Mesendoderm (in vitro differentiated cells): ENCODE measurements at regions not wholly inside any gene's neighbourhood (a gene's known extent, or its start where the extent isn't known, plus 50 kb on each side); places are given as distances from the start of the nearest gene placed in this dataset.
A peak's percentile ranks its signal among the peaks of the same experiment; 100 is the strongest.

Experiments
- DNase-seq: peaks from one replicate; pipeline ENCODE4 v3.0.0; 2013
- H2AK5ac ChIP-seq: 2 replicates; pipeline ENCODE4 v1.6.1; 2013; ENCODE audit warnings: low read length, inconsistent platforms
- H2BK120ac ChIP-seq: 2 replicates; pipeline ENCODE4 v1.6.1; 2013; ENCODE audit warnings: low read depth, mild to moderate bottlenecking, low read length, moderate library complexity, mixed read lengths
- H2BK15ac ChIP-seq: replicated peaks from 2 replicates; pipeline ENCODE4 v1.6.1; 2013; ENCODE audit warnings: low read depth, mild to moderate bottlenecking, moderate library complexity
- H2BK5ac ChIP-seq: 2 replicates; pipeline ENCODE4 v1.6.1; 2013; ENCODE audit warnings: low read length, inconsistent platforms
- H3K18ac ChIP-seq: 2 replicates; pipeline ENCODE4 v1.6.1; 2013; ENCODE audit warnings: mild to moderate bottlenecking, low read length, mixed read lengths
- H3K23ac ChIP-seq: one replicate; pipeline ENCODE4 v1.6.1; 2013; ENCODE audit warnings: low read length
- H3K27ac ChIP-seq: 2 replicates; pipeline ENCODE4 v1.5.1; 2013; ENCODE audit warnings: low read depth, mild to moderate bottlenecking, inconsistent platforms, low read length, moderate library complexity
- H3K27me3 ChIP-seq: 2 replicates; pipeline ENCODE4 v1.6.1; 2013; ENCODE audit warnings: low read length, control low read depth, mild to moderate bottlenecking, inconsistent platforms; ENCODE audit not compliant: insufficient read depth, poor library complexity
- H3K36me3 ChIP-seq: 2 replicates; pipeline ENCODE4 v1.6.1; 2013; ENCODE audit warnings: low read length, inconsistent platforms; ENCODE audit not compliant: control insufficient read depth, insufficient read depth
- H3K4ac ChIP-seq: one replicate; pipeline ENCODE4 v1.6.1; 2013; ENCODE audit warnings: low read depth, mild to moderate bottlenecking, low read length, moderate library complexity
- H3K4me1 ChIP-seq: 2 replicates; pipeline ENCODE4 v1.6.1; 2013; ENCODE audit warnings: low read depth, low read length, inconsistent platforms; ENCODE audit not compliant: control insufficient read depth
- H3K4me2 ChIP-seq: 2 replicates; pipeline ENCODE4 v1.6.1; 2013; ENCODE audit warnings: low read length
- H3K4me3 ChIP-seq: 2 replicates; pipeline ENCODE4 v1.5.1; 2013; ENCODE audit warnings: mild to moderate bottlenecking, low read length
- H3K56ac ChIP-seq: one replicate; pipeline ENCODE4 v1.6.1; 2013; ENCODE audit warnings: low read length
- H3K79me1 ChIP-seq: 2 replicates; pipeline ENCODE4 v1.6.1; 2013; ENCODE audit warnings: low read length, inconsistent platforms
- H3K79me2 ChIP-seq: 2 replicates; pipeline ENCODE4 v1.6.1; 2013; ENCODE audit warnings: mild to moderate bottlenecking, low read length; ENCODE audit not compliant: control insufficient read depth, insufficient read depth
- H3K9ac ChIP-seq: 2 replicates; pipeline ENCODE4 v1.6.1; 2013; ENCODE audit warnings: low read length, inconsistent platforms
- H4K5ac ChIP-seq: one replicate; pipeline ENCODE4 v1.6.1; 2013; ENCODE audit warnings: low read length
- H4K8ac ChIP-seq: one replicate; pipeline ENCODE4 v1.6.1; 2013; ENCODE audit warnings: low read depth, mild to moderate bottlenecking, control low read depth, low read length, moderate library complexity
- WGBS: extraction: QIAGEN DNeasy Blood & Tissue Kit; methylation state at CpG from one replicate; pipeline ENCODE4 v1.1.7; 2013; ENCODE audit warnings: low lambda C conversion rate, missing lambda C conversion rate; ENCODE audit not compliant: insufficient coverage; ENCODE audit errors: extremely low coverage; 5-methylcytosine and 5-hydroxymethylcytosine counted together

DNA sequence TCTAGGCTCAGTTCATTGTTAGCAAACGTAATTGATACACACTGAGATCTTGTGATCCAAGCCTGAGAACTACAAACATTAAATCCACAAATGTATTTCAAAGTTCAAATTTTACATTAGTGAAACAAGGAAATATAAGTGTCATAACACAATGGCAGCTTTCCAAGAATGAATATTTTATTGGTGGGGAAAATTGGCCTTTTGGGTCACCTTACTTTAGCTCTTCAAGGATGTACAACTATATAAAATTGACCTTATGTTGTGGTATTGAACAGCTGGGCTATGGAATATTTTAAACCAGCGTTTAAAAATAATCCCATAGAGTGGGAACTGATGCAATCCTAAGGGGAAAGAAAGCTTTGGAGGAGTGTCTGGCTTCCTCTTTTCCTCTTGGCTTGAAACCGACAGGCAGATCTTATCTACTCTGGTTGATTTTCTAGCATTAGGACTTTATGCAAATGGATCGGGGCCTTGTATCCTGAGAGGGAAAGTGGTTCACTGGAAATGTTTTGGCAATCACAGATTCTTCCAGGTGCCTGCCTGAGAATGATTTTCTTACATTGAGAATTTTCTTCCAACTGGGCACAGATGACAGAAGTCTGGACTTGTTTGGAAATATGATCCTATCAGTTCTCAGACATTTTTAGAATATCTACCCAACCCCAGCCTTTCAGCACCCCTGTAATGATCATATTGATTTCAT is 184.8 kb upstream of the ECI2 start:
- Histone ChIP-seq H3K4ac (no peak overlapping the region), H3K4me2 (no peak overlapping the region), H3K27me3 (no peaks in the 10 kb centered on the region)

DNA sequence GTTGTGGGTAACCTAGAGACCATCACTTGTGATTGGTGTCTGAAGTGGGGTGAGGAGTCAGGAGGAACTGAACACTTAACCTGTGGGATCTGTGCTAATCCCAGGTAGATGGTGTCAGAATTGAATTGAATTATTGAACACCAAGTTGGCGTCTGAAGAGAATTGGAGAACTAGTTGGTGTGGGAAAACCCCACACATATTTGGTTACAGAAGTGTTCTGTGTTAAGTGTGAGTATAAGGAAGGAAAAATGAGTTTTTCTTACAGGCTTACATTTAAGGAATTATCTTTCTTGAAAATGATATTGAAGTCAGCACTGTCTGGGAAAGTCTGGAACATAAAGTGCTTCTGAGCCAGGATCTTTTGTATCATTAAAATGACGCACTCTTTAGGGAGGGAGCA is 182.9 kb upstream of the ECI2 start:
- H3K18ac ChIP-seq: no peak overlapping the region
- no peak overlapping the region for H2AK5ac ChIP-seq
- H3K27ac ChIP-seq: no peak overlapping the region
- no peaks in the 10 kb centered on the region for H3K79me2 ChIP-seq
- no peak overlapping the region for H3K23ac ChIP-seq
- DNase-seq: no peak
- H4K8ac ChIP-seq: no peak overlapping the region
- no peak overlapping the region for H2BK15ac ChIP-seq
- no peak overlapping the region for H3K4ac ChIP-seq
- WGBS: no CpG with 5 or more reads among the region's 2 CpGs
- H3K4me1 ChIP-seq: no peaks in the 10 kb centered on the region
- H3K56ac ChIP-seq: no peak overlapping the region
- H3K27me3 ChIP-seq: no peaks in the 10 kb centered on the region
- H2BK5ac ChIP-seq: no peak overlapping the region
- H4K5ac ChIP-seq: no peak overlapping the region
- H3K4me3 ChIP-seq: no peak overlapping the region
- H3K4me2 ChIP-seq: no peak overlapping the region
- H3K9ac ChIP-seq: no peak overlapping the region
- H3K36me3 ChIP-seq: no peaks in the 10 kb centered on the region
- no peak overlapping the region for H2BK120ac ChIP-seq
- no peaks in the 10 kb centered on the region for H3K79me1 ChIP-seq

More for the DNA sequence above, 184.8 kb upstream of the ECI2 start:
- no CpG with 5 or more reads among the region's 4 CpGs for WGBS
- no peak overlapping the region for H3K4me3 ChIP-seq
- H2BK120ac ChIP-seq: no peak overlapping the region
- no peak overlapping the region for H3K23ac ChIP-seq
- no peak overlapping the region for H3K18ac ChIP-seq
- no peaks in the 10 kb centered on the region for H3K79me2 ChIP-seq
- no peak overlapping the region for H4K5ac ChIP-seq
- DNase-seq: peak; percentile 80
- no peak overlapping the region for H2BK15ac ChIP-seq
- H2AK5ac ChIP-seq: no peak overlapping the region
- H3K36me3 ChIP-seq: no peaks in the 10 kb centered on the region
- no peak overlapping the region for H3K9ac ChIP-seq
- H3K27ac ChIP-seq: no peak overlapping the region
- H3K79me1 ChIP-seq: no peaks in the 10 kb centered on the region
- H3K56ac ChIP-seq: no peak overlapping the region
- H3K4me1 ChIP-seq: no peaks in the 10 kb centered on the region
- no peak overlapping the region for H4K8ac ChIP-seq
- H2BK5ac ChIP-seq: no peak overlapping the region

DNA sequence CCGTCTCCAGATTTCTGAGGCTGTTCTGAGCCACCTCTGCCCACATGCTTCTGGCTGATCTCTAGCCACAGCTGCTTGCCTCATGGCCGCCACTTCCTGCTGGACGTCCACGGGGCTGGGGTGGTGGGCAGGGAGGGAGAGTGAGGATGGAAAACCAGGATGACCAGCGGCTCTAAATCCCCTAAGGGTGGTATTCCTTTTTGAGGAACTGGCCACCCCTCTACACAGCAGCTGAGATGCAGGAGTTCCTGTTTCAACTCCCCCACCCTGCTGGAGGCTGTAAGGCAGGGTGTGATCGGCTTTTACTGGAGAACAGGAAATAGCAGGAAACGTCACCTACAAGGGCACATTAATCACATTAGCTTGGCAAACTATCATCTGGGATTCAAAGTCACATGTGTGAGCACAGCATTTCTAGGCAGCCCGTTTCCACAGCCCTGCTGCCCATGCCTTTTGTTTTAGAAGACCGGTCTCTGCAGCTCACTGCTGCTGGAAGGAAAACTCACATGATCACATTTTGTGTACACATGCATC is 181.6 kb upstream of the ECI2 start:
- H3K79me2 ChIP-seq: no peaks in the 10 kb centered on the region
- no peaks in the 10 kb centered on the region for H3K27me3 ChIP-seq
- H3K27ac ChIP-seq: no peak overlapping the region
- peak; percentile 60 for DNase-seq
- WGBS: no CpG with 5 or more reads among the region's 9 CpGs
- H3K4me2 ChIP-seq: no peak overlapping the region
- no peaks in the 10 kb centered on the region for H3K4me1 ChIP-seq
- H3K18ac ChIP-seq: no peak overlapping the region
- H3K23ac ChIP-seq: no peak overlapping the region
- H4K8ac ChIP-seq: no peak overlapping the region
- no peak overlapping the region for H3K4me3 ChIP-seq
- no peak overlapping the region for H3K9ac ChIP-seq
- H2BK5ac ChIP-seq: no peak overlapping the region
- H3K36me3 ChIP-seq: no peaks in the 10 kb centered on the region
- H3K4ac ChIP-seq: no peak overlapping the region
- H2AK5ac ChIP-seq: no peak overlapping the region
- no peak overlapping the region for H2BK120ac ChIP-seq
- no peaks in the 10 kb centered on the region for H3K79me1 ChIP-seq
- H3K56ac ChIP-seq: peak overlapping the region; percentile 28
- no peak overlapping the region for H4K5ac ChIP-seq
- H2BK15ac ChIP-seq: no peak overlapping the region

DNA sequence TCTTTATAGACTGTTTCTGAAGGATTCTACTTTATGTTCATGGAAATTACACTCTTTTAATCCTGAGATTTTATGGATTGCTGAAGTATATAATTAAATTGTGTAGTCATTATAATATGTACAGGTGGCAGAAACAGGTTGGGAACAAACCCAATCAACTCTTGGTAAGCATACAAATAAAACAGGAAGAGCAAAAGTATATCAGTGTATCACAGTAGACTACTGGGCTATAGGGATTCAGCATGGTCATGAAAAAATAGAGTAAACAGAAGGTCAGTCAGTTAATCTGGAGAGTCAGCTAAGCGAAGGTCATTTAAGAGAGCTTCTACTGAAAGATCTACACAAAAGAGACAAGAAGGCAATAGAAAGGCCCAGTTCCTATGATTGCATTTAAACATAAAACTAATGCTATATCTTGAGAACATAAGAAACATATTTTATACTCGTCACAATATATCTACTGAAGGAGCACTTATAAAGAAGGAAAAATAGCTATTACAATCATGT is 178.9 kb upstream of the ECI2 start:
- no peak overlapping the region for H4K5ac ChIP-seq
- no peak overlapping the region for H3K27ac ChIP-seq
- no CpG with 5 or more reads among the region's 2 CpGs for WGBS

DNA sequence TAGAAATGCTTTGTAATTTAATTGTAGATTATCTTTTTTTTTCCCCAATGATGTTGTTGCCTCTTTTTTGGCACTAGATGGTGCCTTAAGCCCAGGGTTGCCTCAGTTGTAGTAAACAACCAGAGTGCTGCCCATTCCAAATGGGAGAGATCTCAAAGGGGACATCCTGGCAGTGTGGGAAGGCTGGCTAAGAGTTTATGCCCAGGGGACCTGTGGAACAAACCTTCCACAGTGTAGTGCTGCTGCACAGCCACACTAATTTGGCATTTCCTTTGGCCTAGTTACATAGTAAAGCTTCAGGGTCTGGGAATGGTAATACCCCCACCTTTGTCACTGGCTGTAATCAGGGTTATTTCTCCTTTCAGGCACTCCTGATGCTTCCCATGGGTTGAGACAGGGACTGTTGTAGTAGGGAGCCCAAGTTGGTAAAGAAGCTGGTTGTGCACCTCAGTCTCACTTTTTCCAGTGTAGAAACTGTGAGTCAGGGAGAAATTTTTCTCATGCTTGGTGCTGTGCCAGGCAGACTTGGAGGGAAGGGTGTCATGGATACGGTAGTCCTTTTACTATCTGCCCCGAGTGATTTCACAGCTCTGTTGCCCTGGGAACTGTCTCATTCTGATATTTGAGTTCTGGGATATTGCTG is 177.8 kb upstream of the ECI2 start:
- H3K56ac ChIP-seq: no peak overlapping the region
- H2BK15ac ChIP-seq: no peak overlapping the region
- no peak overlapping the region for H3K4ac ChIP-seq
- no peak overlapping the region for H2AK5ac ChIP-seq
- DNase-seq: peak; percentile 79
- no peaks in the 10 kb centered on the region for H3K79me1 ChIP-seq
- H3K9ac ChIP-seq: no peak overlapping the region
- no peak overlapping the region for H2BK120ac ChIP-seq
- no peak overlapping the region for H3K27ac ChIP-seq
- no peaks in the 10 kb centered on the region for H3K4me1 ChIP-seq
- WGBS: no CpG with 5 or more reads among the region's 2 CpGs
- no peaks in the 10 kb centered on the region for H3K27me3 ChIP-seq
- no peak overlapping the region for H4K8ac ChIP-seq
- H4K5ac ChIP-seq: no peak overlapping the region
- H3K18ac ChIP-seq: no peak overlapping the region
- no peak overlapping the region for H3K4me2 ChIP-seq
- H3K36me3 ChIP-seq: no peaks in the 10 kb centered on the region
- no peak overlapping the region for H3K23ac ChIP-seq
- no peaks in the 10 kb centered on the region for H3K79me2 ChIP-seq
- no peak overlapping the region for H2BK5ac ChIP-seq
- H3K4me3 ChIP-seq: no peak overlapping the region

More for the DNA sequence above, 178.9 kb upstream of the ECI2 start:
- Histone ChIP-seq H3K4me2 (no peak overlapping the region), H2BK5ac (no peak overlapping the region), H3K79me1 (no peaks in the 10 kb centered on the region), H3K23ac (no peak overlapping the region), H2AK5ac (no peak overlapping the region), H2BK15ac (no peak overlapping the region), H3K56ac (no peak overlapping the region), H2BK120ac (no peak overlapping the region), H3K79me2 (no peaks in the 10 kb centered on the region), H3K36me3 (no peaks in the 10 kb centered on the region), H3K18ac (no peak overlapping the region), H3K27me3 (no peaks in the 10 kb centered on the region), H3K4ac (no peak overlapping the region), H3K9ac (no peak overlapping the region), H3K4me1 (no peaks in the 10 kb centered on the region), H3K4me3 (no peak overlapping the region), H4K8ac (no peak overlapping the region)
- no peak for DNase-seq
